CD4-positive, alpha-beta T cell treated with Interleukin-21 for 1 hour (primary cell): ENCODE measurements at regions not wholly inside any gene's neighbourhood (a gene's known extent, or its start where the extent isn't known, plus 50 kb on each side); places are given as distances from the start of the nearest gene placed in this dataset.
"Not testable (repeated sequence)": the region's sequence is repeated elsewhere in the genome, so short reads cannot be mapped to it uniquely, and the experiment has no call there.

ENCODE experiments used
- DNase-seq: peaks from one replicate; pipeline ENCODE4 v3.0.0-alpha.2; 2020

- no peak for DNase-seq
These were observed 1389.6 kb downstream of the CDH8 start for GRCh38 chr16:60646631-60647030.

DNA sequence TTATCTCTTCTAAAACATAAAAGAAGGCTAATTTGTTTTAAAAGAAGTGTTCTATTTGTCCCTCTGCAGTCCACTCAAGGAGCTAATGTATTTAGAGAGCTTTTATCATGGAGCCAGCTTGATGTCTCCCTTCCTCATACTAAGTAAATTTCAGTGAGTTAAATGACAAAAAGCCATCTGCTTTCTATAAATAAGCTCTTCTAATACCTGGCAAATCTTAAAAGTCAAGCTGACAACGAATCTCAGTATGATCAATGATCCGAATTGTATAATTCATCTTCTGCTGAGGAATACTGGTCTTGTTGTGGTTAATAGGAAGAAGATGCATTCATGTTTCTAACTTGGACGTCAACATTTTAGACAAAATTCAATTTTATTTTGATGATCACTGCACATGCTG, 1390.7 kb downstream of the CDH8 start:
- DNase-seq: no peak

- DNase-seq: no peak
These were observed 1393.3 kb downstream of the CDH8 start for GRCh38 chr16:60642956-60643355.

DNA sequence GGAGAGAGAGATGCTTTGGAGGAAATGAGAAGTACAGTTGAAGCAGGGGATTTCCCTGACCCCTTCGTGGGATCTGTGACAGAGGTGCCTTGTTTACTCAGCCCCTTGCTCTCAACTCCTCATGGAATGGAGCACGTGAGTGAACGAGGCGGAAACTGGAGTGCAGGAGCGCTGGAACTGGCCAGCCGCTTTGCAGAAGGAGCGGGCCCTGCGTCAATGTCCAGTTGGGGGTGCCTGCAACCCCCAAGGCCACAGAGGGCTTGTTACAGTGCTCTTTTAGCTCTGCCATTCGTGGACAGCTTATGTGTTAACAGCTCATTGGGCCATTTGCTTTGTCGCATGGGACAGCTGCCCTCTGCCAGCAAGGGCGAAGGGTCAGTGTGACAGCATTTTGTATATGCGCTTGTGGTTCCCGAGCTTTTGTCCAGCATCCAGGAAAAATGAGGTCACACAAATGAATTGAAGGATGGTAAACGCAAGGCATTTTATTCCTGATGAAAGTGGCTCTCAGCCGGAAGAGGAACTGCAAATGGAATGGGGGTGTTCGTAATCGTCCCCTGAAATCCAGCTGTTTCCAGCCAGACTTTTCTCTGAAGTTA, 1395.1 kb downstream of the CDH8 start:
- no peak for DNase-seq

DNA sequence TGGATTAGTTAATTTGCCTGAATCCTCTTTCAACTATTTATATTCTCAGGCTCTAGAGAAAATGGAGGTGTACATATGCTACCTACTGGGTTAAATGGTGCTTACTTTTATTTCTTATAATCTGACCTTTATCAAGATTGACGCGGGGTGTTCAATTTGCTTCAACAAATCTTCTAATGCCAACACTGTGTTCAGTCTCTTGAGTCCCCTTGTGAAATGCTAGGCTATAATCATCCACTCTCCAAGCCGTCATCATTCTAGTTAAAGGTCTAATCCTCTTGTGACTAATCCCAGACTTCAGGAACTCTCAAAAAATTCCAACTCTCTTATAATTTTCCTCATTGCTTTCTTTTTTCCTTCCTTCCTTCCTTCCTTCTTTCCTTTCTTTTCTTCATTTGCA, 1396.2 kb downstream of the CDH8 start:
- DNase-seq: no peak

DNA sequence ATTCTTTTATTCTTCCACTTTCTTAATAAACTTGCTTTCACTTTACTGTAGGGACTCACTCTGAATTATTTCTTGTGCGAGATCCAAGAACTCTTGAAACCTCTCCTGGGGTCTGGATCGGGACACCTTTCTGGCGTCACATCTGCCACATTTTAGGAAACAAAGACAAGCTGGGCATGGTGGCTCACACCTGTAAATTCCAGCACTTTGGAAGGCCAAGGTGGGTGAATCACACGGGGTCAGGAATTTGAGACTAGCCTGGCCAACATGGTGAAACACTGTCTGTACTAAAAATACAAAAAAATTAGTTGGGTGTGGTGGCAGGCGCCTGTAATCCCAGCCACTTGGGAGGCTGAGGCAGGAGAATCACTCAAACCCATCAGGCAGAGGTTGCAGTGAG, 1399.6 kb downstream of the CDH8 start:
- not testable (repeated sequence) for DNase-seq

GRCh38 chr16:60636117-60636516, 1400.1 kb downstream of the CDH8 start:
- no peak for DNase-seq

DNA sequence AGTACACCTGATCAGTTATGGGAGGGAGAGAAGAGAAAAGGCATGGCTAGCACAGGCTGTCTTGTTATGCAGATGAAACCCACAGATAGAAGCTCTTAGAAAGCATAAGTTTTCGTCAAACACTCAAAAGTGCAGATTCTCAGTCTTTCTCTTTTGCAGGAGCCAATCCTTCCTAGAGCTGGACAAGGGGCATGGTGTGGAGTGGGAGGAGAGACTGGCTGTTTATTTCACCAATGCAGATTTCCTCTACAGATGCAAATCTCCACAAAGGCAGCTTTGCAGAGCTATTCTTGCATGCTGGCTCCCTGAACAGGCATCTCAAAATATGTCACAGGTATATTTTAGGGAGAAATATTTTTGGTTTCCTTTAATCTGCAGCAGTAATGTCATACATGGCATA, 1400.7 kb downstream of the CDH8 start:
- DNase-seq: no peak

GRCh38 chr16:60611844-60612243, 1424.4 kb downstream of the CDH8 start:
- DNase-seq: no peak

DNA sequence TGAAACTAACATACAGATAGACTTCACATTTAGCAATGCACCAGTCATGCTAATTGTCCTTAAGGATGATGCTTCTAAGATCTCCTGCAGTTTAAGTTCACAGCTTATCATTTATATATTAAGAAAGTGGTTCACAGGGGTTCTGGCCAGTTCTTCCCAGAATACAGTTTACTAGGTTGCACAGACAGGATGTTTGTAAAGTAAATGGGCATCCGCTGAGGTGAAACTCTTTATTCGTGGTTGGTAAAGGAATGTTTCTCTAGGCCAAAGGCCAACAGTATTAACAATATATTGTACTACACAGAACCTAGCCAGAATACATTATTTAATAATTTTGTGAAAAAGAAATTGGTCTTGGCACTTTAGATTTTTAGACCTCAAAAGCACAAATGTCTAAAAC, 1427.3 kb downstream of the CDH8 start:
- no peak for DNase-seq

DNA sequence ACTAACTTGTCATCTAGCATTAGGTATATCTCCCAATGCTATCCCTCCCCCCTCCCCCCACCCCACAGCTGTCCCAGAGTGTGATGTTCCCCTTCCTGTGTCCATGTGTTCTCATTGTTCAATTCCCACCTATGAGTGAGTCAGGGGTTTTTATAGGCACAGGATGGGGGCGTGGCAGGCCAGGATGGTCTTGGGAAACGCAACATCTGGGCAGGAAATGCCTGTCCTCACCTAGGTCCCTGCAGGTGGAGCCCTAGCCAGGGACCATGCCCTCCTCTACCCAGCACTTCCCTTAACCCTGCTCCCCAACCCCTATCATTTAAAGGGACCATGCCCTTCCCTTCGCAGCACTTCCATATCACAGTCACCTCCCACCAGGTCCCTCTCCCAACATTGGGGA, 1430.6 kb downstream of the CDH8 start:
- DNase-seq: not testable (repeated sequence)

- DNase-seq: no peak
These were observed 1431.1 kb downstream of the CDH8 start for GRCh38 chr16:60605176-60605575.

- no peak for DNase-seq
These were observed 1449.7 kb downstream of the CDH8 start for GRCh38 chr16:60586493-60586892.

- DNase-seq: no peak
These were observed 1453.7 kb downstream of the CDH8 start for GRCh38 chr16:60582528-60582927.

DNA sequence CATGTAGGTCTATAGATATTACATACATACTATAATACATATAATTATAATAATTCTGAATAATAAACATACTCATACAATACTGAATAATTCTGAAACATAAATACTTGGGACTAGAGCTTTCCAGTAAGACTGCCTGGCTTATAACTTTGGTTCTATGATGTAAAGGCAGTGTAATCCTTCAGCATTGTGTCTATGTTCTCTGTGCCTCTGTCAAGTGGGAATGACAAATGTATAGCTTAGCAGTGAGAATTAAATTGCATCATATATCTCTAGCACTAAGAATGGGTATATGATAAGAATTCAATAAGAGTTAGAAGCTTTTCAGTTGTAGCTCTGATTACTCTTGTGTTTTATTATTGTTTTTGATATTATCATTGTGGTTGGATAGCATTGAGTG, 1469.3 kb downstream of the CDH8 start:
- DNase-seq: no peak

GRCh38 chr16:60564588-60564987, 1471.7 kb downstream of the CDH8 start:
- no peak for DNase-seq

DNA sequence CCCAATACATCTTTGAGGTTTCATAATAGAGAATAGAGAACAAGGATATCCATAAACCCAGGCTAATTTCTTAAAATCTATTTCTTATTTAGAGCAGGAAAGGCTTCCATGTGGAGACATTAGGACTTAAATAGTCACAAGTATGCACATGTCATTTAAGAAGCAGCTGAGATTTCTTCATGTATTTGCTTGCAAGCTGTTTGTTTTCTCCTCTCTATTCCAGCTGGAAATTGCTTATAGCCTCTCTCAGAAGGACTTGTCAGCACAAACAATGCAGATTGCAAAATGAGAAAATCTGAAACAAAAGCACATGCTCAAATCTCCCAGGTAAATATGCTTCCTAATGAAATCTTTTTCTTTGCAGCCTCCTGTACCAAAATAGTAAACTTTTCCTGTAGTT, 1473.1 kb downstream of the CDH8 start:
- DNase-seq: no peak

- DNase-seq: no peak
These were observed 1477.3 kb downstream of the CDH8 start for GRCh38 chr16:60558936-60559335.

DNA sequence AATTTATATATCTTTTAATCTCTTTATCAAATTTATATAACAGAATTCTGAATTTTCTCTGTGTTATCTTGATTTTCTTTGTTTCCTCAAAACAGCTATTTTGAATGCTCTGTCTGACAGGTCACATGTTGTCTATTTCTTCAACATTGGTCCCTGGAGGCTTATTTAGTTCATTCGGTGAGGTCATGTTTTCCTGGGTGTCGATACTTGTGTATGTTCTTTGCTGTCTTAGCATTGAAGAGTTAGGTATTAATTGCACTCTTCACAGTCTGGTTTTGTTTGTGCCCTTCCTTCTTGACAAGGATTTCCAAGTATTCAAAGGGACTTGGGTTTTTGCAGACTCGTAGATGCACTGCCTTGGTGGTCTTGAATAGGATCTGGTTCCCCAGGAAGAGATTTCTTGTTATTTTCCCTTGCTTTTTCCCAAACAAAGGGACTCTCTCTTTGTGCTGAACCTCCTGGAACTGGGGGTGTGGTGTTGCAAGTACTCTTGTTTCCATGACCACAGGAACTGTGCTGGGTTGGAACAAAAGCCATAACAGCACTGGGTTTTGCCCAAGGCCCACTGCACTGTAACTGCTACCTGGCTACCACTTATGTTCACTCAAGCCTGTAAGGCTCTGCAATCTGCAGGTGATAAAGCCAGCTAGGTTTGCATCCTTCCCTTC, 1483.0 kb downstream of the CDH8 start:
- DNase-seq: no peak

- DNase-seq: no peak
These were observed 1494.7 kb downstream of the CDH8 start for GRCh38 chr16:60541535-60541934.

DNA sequence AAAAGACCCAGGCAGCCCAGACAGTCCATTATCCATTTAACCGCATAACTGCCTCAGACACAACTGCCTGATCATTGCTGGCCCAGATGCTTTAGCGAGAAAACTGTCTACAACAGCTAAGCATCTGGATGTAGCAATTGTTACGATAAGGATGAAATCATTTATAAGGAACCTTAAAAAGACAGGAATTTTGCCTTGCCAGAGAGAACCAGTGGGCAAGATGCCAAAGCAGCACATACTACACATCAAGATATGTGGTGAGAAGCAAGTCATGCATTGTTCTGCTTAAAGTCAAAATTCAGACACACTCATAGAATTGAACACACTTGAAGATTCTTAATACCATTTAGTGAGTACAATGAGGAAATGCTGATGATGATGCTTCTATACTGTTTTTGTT, 1525.3 kb downstream of the CDH8 start:
- DNase-seq: no peak

DNA sequence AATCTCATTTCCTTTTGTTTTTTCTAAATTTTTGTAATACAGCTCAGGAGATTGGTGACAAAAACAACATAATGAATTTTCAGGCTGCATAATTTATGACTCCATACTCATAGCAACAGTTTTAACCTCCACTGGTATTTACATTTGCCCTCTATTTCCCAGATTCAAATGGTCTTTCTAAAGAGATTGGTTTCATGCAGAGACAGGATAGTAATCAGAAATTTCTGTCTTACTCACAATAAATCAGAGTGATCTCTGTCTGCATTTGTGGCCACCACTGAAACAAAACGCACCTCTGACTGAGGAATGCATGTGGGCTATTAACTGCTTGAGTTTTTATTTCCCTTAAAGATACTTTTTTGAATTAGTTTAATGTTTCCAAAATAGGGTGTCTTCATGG, 1526.0 kb downstream of the CDH8 start:
- DNase-seq: no peak

DNA sequence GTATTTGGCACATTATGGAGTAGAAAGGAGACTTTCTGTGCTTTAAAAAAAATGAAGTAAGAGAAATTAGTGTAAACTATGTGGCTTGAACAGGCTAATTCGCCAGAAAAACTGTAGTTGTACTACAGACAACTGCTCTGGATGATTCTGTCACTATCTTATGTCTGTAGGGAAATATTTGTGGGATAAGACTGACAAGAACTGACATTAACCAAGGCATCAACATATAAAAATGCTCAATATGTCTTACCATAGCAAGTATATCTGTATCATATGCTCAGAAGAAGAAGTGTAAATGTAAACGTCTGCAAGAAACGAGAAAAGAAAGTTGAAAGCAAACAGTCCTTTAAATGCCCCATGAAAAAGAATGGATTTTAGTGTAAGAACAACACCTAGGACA, 1545.0 kb downstream of the CDH8 start:
- no peak for DNase-seq

- DNase-seq: no peak
These were observed 1550.3 kb downstream of the CDH8 start for GRCh38 chr16:60485872-60486489.

DNA sequence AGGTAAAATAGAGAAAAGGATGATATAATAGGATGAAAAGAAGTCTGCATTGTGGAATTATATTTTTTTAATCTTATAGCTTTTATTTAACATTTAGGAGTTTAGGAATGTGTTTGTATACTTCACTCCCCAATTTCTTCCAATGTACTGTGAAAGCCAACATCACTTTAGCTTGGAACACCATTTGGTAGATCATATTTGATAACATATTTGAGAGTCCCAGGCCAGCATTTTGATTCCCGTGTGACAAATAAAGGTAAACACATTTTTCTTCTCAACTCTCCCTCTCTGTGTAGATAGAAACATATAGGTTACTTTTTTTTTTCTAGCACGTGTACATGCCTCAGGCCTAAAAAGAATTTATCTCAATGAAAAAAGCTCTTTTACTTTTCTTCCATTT, 1551.3 kb downstream of the CDH8 start:
- no peak for DNase-seq
